Neural cell (in vitro differentiated cells): ENCODE measurements at regions not wholly inside any gene's neighbourhood (a gene's known extent, or its start where the extent isn't known, plus 50 kb on each side); places are given as distances from the start of the nearest gene placed in this dataset.
"Not testable (repeated sequence)": the region's sequence is repeated elsewhere in the genome, so short reads cannot be mapped to it uniquely, and the experiment has no call there.

Experiments
- H2AFZ ChIP-seq: fragments of 200-600, 300-800 bp; sonication (generic), shearing (Covaris generic); 2 replicates; pipeline ENCODE4 v1.6.0; 2014; ENCODE audit warnings: low read depth, mild to moderate bottlenecking, antibody characterized with exemption, low read length, moderate library complexity
- H3F3A ChIP-seq: fragments of 200-600 bp; shearing (Covaris generic); 2 replicates; pipeline ENCODE4 v1.6.1; 2016; ENCODE audit warnings: mild to moderate bottlenecking, moderate library complexity, mixed read lengths, antibody characterized with exemption, low read length; ENCODE audit not compliant: insufficient read depth, poor library complexity, severe bottlenecking
- H3K27ac ChIP-seq: fragments of 200-600, 300-800 bp; sonication (generic), shearing (Covaris generic); 2 replicates; pipeline ENCODE4 v1.5.1; 2014; ENCODE audit warnings: mild to moderate bottlenecking, low read length, moderate library complexity
- H3K27me3 ChIP-seq: fragments of 300-800, 200-600 bp; sonication (generic), shearing (Covaris generic); 2 replicates; pipeline ENCODE4 v1.6.0; 2014; ENCODE audit warnings: mild to moderate bottlenecking, low read depth, low read length, moderate library complexity; ENCODE audit not compliant: insufficient read depth
- H3K36me3 ChIP-seq: fragments of 300-800, 200-600 bp; sonication (generic), shearing (Covaris generic); 2 replicates; pipeline ENCODE4 v1.5.1; 2014; ENCODE audit warnings: mild to moderate bottlenecking, antibody characterized with exemption, low read length, moderate library complexity; ENCODE audit not compliant: insufficient read depth
- H3K4me2 ChIP-seq: fragments of 300-800, 200-600 bp; sonication (generic), shearing (Covaris generic); 2 replicates; pipeline ENCODE4 v1.6.0; 2014; ENCODE audit warnings: mild to moderate bottlenecking, low read length
- H3K4me3 ChIP-seq: fragments of 300-800, 200-600 bp; sonication (generic), shearing (Covaris generic); 2 replicates; pipeline ENCODE4 v1.5.1; 2014; ENCODE audit warnings: mild to moderate bottlenecking, low read length, moderate library complexity
- H3K79me2 ChIP-seq: fragments of 200-600 bp; shearing (Covaris generic); replicated peaks from 2 replicates; pipeline ENCODE4 v1.6.0; 2014; ENCODE audit warnings: mild to moderate bottlenecking, low read length, moderate library complexity; ENCODE audit not compliant: insufficient read depth
- H3K9ac ChIP-seq: fragments of 300-800, 200-600 bp; sonication (generic), shearing (Covaris generic); 2 replicates; pipeline ENCODE4 v1.6.1; 2016; ENCODE audit warnings: mild to moderate bottlenecking, low read length, mixed read lengths
- H3K9me2 ChIP-seq: fragments of 200-600 bp; shearing (Covaris generic); 2 replicates; pipeline ENCODE4 v1.6.1; 2016; ENCODE audit warnings: mild to moderate bottlenecking, low read length, mixed read lengths; ENCODE audit not compliant: insufficient read depth
- H3K9me3 ChIP-seq: fragments of 200-600, 300-800 bp; sonication (generic), shearing (Covaris generic); 2 replicates; pipeline ENCODE4 v1.6.1; 2016; ENCODE audit warnings: mild to moderate bottlenecking, mixed run types, low read length, moderate library complexity, mixed read lengths
- H4K20me1 ChIP-seq: fragments of 200-600 bp; shearing (Covaris generic); 2 replicates; pipeline ENCODE4 v1.6.1; 2016; ENCODE audit warnings: mild to moderate bottlenecking, mixed run types; ENCODE audit not compliant: insufficient read depth
- EP300 ChIP-seq: fragments of 450-650 bp; conservative IDR thresholded peaks from 2 replicates; pipeline ENCODE4 v1.6.1; 2014; ENCODE audit warnings: antibody characterized with exemption, mild to moderate bottlenecking, moderate library complexity; ENCODE audit not compliant: poor library complexity, severe bottlenecking
- MXI1 ChIP-seq: fragments of 450-650 bp; conservative IDR thresholded peaks from 2 replicates; pipeline ENCODE4 v1.6.1; 2014; ENCODE audit warnings: antibody characterized with exemption, mild to moderate bottlenecking; ENCODE audit not compliant: poor library complexity, severe bottlenecking
- POLR2AphosphoS5 ChIP-seq: IDR thresholded peaks from 2 replicates; pipeline ENCODE4 v1.6.1; 2012
- TF ChIP-seq, protein P1 (sequence below): IDR thresholded peaks from 2 replicates; pipeline ENCODE4 v1.6.1; 2012; ENCODE audit warnings: borderline replicate concordance

GRCh38 chr6:86775893-86776292 is 161.4 kb upstream of the HTR1E start:
- Histone ChIP-seq H3K9me3 (no peaks in the 10 kb centered on the region), H2AFZ (no peak overlapping the region), H3K9me2 (no peaks in the 10 kb centered on the region), H3K27me3 (no peaks in the 10 kb centered on the region), H3K9ac (no peak overlapping the region), H3K27ac (no peak overlapping the region), H3K36me3 (no peaks in the 10 kb centered on the region), H3F3A (no peaks in the 10 kb centered on the region), H3K4me2 (no peak overlapping the region), H4K20me1 (no peaks in the 10 kb centered on the region), H3K79me2 (no peaks in the 10 kb centered on the region), H3K4me3 (no peak overlapping the region)
- TF ChIP-seq, protein P1, sequence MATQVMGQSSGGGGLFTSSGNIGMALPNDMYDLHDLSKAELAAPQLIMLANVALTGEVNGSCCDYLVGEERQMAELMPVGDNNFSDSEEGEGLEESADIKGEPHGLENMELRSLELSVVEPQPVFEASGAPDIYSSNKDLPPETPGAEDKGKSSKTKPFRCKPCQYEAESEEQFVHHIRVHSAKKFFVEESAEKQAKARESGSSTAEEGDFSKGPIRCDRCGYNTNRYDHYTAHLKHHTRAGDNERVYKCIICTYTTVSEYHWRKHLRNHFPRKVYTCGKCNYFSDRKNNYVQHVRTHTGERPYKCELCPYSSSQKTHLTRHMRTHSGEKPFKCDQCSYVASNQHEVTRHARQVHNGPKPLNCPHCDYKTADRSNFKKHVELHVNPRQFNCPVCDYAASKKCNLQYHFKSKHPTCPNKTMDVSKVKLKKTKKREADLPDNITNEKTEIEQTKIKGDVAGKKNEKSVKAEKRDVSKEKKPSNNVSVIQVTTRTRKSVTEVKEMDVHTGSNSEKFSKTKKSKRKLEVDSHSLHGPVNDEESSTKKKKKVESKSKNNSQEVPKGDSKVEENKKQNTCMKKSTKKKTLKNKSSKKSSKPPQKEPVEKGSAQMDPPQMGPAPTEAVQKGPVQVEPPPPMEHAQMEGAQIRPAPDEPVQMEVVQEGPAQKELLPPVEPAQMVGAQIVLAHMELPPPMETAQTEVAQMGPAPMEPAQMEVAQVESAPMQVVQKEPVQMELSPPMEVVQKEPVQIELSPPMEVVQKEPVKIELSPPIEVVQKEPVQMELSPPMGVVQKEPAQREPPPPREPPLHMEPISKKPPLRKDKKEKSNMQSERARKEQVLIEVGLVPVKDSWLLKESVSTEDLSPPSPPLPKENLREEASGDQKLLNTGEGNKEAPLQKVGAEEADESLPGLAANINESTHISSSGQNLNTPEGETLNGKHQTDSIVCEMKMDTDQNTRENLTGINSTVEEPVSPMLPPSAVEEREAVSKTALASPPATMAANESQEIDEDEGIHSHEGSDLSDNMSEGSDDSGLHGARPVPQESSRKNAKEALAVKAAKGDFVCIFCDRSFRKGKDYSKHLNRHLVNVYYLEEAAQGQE = no peak
- TF ChIP-seq POLR2AphosphoS5 (no peak), EP300 (no peak), MXI1 (no peak)

DNA sequence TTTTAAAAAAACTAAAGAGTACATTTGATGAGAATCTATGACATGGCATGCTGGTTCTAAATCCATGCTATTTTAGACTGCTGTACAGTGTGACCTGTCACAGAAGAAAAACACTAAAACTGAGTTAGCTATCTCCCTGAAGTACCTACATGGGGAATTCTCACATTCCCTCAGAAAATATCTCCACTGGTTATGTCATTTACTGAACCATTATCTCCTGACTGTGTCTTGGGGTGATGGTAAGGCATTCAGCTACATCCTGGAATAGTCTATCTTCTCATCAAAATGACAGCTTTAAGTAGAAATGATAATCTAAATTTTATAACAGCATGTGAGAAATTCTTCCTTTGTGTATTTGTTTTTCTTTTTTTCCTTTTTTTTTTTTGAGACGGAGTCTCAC is 172.1 kb upstream of the HTR1E start:
- no peaks in the 10 kb centered on the region for H3K9me2 ChIP-seq
- TF ChIP-seq EP300 (peak; percentile 75), POLR2AphosphoS5 (peak; percentile 57), MXI1 (no peak)
- TF ChIP-seq, protein P1 = peak; percentile 97
- peak overlapping the region; percentile 28 for H3K27ac ChIP-seq
- H3K4me3 ChIP-seq = no peak overlapping the region
- H3F3A ChIP-seq = no peaks in the 10 kb centered on the region
- H3K79me2 ChIP-seq = no peaks in the 10 kb centered on the region
- H4K20me1 ChIP-seq = no peaks in the 10 kb centered on the region
- no peaks in the 10 kb centered on the region for H3K9me3 ChIP-seq
- no peaks in the 10 kb centered on the region for H3K27me3 ChIP-seq
- no peak overlapping the region for H2AFZ ChIP-seq
- H3K4me2 ChIP-seq = no peak overlapping the region
- no peaks in the 10 kb centered on the region for H3K36me3 ChIP-seq
- H3K9ac ChIP-seq = no peak overlapping the region

- not testable (repeated sequence) for H2AFZ ChIP-seq, H3K4me3 ChIP-seq, H3K9me2 ChIP-seq, H3K36me3 ChIP-seq, H3K4me2 ChIP-seq, H3K27me3 ChIP-seq, H3K9me3 ChIP-seq, H3F3A ChIP-seq, H3K79me2 ChIP-seq, H4K20me1 ChIP-seq, H3K27ac ChIP-seq, H3K9ac ChIP-seq
Measured at GRCh38 chr6:86759953-86760352, 177.4 kb upstream of the HTR1E start.
